GM21528 (cell line): ENCODE measurements at regions not wholly inside any gene's neighbourhood (a gene's known extent, or its start where the extent isn't known, plus 50 kb on each side); places are given as distances from the start of the nearest gene placed in this dataset.

ENCODE experiments used
- ATAC-seq: cut with Tn5 transposase; IDR thresholded peaks from one replicate; pipeline ENCODE4 v1.9.1; 2021; ENCODE audit warnings: mild to moderate bottlenecking, moderate library complexity; ENCODE audit not compliant: unreplicated experiment, low FRiP score

- no peak for ATAC-seq
These were observed 313.1 kb downstream of the LRFN2 start for GRCh38 chr6:40274058-40274457.

GRCh38 chr6:40268614-40269013, 318.6 kb downstream of the LRFN2 start:
- ATAC-seq: no peak

- ATAC-seq: no peak
These were observed 319.0 kb downstream of the LRFN2 start for GRCh38 chr6:40268166-40268565.

- no peak for ATAC-seq
These were observed 321.5 kb downstream of the LRFN2 start for GRCh38 chr6:40265615-40266014.

GRCh38 chr6:40263970-40264369, 323.2 kb downstream of the LRFN2 start:
- no peak for ATAC-seq

GRCh38 chr6:40262363-40262762, 324.8 kb downstream of the LRFN2 start:
- no peak for ATAC-seq

GRCh38 chr6:40258531-40258930, 324.3 kb upstream of the MOCS1 start:
- ATAC-seq: no peak

GRCh38 chr6:40256831-40257230, 322.6 kb upstream of the MOCS1 start:
- no peak for ATAC-seq

GRCh38 chr6:40256224-40256623, 322.0 kb upstream of the MOCS1 start:
- no peak for ATAC-seq

GRCh38 chr6:40253420-40253819, 319.2 kb upstream of the MOCS1 start:
- no peak for ATAC-seq

- no peak for ATAC-seq
These were observed 318.4 kb upstream of the MOCS1 start for GRCh38 chr6:40252531-40253258.

- no peak for ATAC-seq
These were observed 317.5 kb upstream of the MOCS1 start for GRCh38 chr6:40251637-40252300.

- ATAC-seq: no peak
These were observed 315.7 kb upstream of the MOCS1 start for GRCh38 chr6:40249935-40250334.

GRCh38 chr6:40247516-40248115, 313.4 kb upstream of the MOCS1 start:
- ATAC-seq: no peak

- no peak for ATAC-seq
These were observed 310.4 kb upstream of the MOCS1 start for GRCh38 chr6:40244699-40245098.

GRCh38 chr6:40232698-40233097, 298.4 kb upstream of the MOCS1 start:
- ATAC-seq: no peak

- no peak for ATAC-seq
These were observed 293.5 kb upstream of the MOCS1 start for GRCh38 chr6:40227735-40228134.

GRCh38 chr6:40222354-40222753, 288.1 kb upstream of the MOCS1 start:
- ATAC-seq: no peak

- ATAC-seq: no peak
These were observed 285.5 kb upstream of the MOCS1 start for GRCh38 chr6:40219799-40220198.

GRCh38 chr6:40210628-40211056, 276.4 kb upstream of the MOCS1 start:
- ATAC-seq: no peak

- ATAC-seq: no peak
These were observed 271.5 kb upstream of the MOCS1 start for GRCh38 chr6:40205801-40206200.

GRCh38 chr6:40205004-40205403, 270.7 kb upstream of the MOCS1 start:
- ATAC-seq: no peak
